GM08714 (cell line): ENCODE measurements at regions not wholly inside any gene's neighbourhood (a gene's known extent, or its start where the extent isn't known, plus 50 kb on each side); places are given as distances from the start of the nearest gene placed in this dataset.
"Not testable (repeated sequence)": the region's sequence is repeated elsewhere in the genome, so short reads cannot be mapped to it uniquely, and the experiment has no call there.

Experiments used
- H3K4me3 ChIP-seq: fragments of 200-500 bp; sonication (Bioruptor generic); 2 replicates; pipeline ENCODE4 v1.5.1; 2014; ENCODE audit warnings: mild to moderate bottlenecking, low read length, inconsistent platforms
- ZNF274 ChIP-seq: IDR thresholded peaks from 2 replicates; pipeline ENCODE4 v1.6.1; 2012; ENCODE audit warnings: mild to moderate bottlenecking, low read depth, low read length

GRCh38 chr12:17203497-17203896 is 597.5 kb upstream of the LMO3 start:
- no peak for TF ChIP-seq ZNF274
- H3K4me3 ChIP-seq, result no peak overlapping the region

DNA sequence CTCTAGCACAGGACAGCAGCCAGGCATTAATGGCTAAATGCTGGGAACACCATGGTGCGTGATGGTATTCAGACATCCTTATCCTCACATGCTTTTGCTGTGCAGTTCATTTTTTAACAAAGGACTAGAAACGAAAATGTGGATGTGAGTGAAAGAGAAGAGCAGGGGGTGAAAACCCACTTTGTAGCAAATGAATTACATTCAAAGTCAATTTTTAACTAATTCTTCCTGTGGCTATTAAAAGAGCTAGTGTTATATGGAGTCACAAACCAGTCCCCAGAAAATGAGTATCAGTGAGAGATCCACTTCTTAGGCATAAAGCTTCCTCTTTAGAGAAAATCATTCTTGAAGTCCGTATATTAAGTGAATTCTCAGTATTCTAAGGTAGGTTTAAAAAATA is 592.0 kb upstream of the LMO3 start:
- TF ChIP-seq ZNF274, result no peak
- H3K4me3 ChIP-seq, result no peak overlapping the region

DNA sequence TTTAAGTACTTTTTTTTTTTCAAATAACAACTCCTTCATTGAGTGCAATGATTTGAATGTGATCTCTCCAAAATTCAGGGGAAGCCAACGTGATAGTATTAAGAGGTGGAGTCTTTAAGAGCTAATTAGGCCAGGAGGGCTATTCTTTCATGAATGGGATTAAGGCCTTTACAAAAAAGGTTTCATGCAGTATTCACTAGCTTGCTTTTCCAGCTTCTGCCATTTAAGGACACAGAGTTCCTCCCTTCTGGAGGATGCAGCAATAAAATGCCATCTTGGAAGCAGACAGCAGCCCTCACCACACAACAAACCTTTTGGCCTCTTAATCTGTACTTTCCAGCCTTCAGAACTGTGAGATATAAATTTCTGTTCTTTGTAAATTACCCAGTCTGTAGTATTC is 586.8 kb upstream of the LMO3 start:
- no peak overlapping the region for H3K4me3 ChIP-seq
- no peak for TF ChIP-seq ZNF274

DNA sequence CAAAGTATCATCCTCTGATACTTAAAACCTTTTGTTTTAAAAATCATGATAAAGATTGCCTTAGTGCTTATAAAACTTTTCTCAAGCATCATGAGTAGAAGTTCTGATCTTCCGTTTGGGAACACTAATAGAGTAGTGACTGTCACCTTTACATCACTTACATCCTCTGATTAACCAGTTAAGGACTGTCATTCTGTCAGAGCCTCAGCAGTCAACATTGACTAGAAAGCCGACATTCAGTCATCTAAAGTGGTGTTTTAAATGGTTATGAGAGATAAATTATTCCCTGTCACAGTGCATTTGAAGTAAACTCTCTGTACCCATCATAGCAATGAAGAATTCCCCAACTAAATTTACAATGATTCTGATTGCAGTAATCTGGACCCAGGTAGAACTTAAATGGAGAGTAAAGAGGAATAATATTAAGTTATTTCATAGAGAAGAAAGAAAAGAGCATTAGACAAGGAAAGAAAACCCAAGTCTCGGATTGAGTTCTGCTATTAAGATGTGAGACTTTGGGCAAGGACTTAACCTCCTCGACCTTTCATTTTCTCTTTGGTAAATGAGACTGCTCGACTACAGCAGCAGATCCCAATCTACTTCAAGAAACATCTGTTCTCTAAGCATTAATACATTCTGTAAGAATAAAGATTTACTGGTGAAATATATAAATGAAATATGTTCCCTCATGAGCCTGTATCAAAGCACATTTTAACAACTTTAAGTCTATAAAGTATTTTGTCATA is 563.9 kb upstream of the LMO3 start:
- no peak overlapping the region for H3K4me3 ChIP-seq
- TF ChIP-seq ZNF274, result no peak

- H3K4me3 ChIP-seq, result no peak overlapping the region
- TF ChIP-seq ZNF274, result no peak
Measured at GRCh38 chr12:17159506-17160300, 553.7 kb upstream of the LMO3 start.

GRCh38 chr12:17158201-17158600 is 552.2 kb upstream of the LMO3 start:
- no peak for TF ChIP-seq ZNF274
- no peak overlapping the region for H3K4me3 ChIP-seq

DNA sequence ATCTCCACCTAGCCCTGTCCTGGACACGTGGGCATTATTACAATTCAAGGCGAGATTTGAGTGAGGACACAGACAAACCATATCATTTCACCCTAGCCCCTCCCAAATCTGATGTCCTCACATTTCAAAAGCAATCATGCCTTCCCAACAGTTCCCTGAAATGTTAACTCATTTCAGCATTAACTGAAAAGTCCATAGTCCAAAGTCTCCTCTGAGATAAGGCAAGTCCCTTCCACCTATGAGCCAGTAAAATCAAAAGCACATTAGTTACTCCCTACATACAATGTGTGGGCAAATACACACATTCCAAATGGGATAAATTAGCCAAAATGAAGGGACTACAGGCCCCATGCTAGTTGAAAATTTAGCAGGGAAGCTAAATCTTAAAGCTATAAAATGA is 546.0 kb upstream of the LMO3 start:
- no peak for TF ChIP-seq ZNF274
- H3K4me3 ChIP-seq, result no peak overlapping the region

GRCh38 chr12:17148706-17149105 is 542.7 kb upstream of the LMO3 start:
- no peak overlapping the region for H3K4me3 ChIP-seq
- no peak for TF ChIP-seq ZNF274

DNA sequence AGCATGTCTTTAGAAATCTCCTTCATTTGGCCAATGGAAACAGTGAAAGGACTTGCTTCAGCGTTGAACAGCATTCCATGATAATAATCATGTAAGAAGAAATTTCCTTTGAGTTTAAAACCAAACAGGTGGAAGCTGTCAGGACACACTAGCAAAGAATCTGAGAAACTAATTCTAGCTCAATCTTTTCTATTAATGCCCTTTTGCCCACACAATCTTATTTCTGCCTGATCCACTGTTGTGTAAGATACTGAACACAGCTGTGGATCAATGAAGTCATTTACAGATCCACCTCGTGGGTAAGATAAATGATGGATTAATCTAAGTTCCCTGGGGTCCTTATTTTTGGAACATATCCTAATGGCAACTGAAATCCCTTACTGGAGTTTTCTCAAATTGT is 536.9 kb upstream of the LMO3 start:
- TF ChIP-seq ZNF274, result no peak
- H3K4me3 ChIP-seq, result no peak overlapping the region

- TF ChIP-seq ZNF274, result no peak
- no peak overlapping the region for H3K4me3 ChIP-seq
Measured at GRCh38 chr12:17139931-17140330, 534.0 kb upstream of the LMO3 start.

- no peak for TF ChIP-seq ZNF274
- no peak overlapping the region for H3K4me3 ChIP-seq
Measured at GRCh38 chr12:17137396-17137795, 531.4 kb upstream of the LMO3 start.

- H3K4me3 ChIP-seq, result no peak overlapping the region
- TF ChIP-seq ZNF274, result no peak
Measured at GRCh38 chr12:17134315-17134714, 528.4 kb upstream of the LMO3 start.

DNA sequence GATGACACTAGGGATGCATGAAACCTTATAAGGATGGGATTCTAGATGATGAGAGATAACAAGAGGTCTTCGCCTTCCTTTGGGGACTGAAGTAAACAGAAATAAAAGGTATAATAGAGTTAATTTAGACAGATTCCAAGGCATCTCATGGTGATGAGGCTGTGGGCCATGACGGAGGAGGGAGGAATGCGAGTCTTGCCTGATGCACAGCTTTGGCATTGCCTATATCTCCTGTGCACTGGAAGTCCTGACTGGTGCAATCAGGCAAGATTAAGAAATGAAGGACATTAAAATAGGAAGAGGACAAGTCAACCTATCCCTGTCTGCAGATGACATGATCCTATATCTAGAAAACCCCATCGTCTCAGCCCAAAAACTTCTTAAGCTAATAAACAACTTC is 526.4 kb upstream of the LMO3 start:
- H3K4me3 ChIP-seq, result no peak overlapping the region
- no peak for TF ChIP-seq ZNF274

- H3K4me3 ChIP-seq, result not testable (repeated sequence)
Measured at GRCh38 chr12:17116538-17116937, 510.6 kb upstream of the LMO3 start.

DNA sequence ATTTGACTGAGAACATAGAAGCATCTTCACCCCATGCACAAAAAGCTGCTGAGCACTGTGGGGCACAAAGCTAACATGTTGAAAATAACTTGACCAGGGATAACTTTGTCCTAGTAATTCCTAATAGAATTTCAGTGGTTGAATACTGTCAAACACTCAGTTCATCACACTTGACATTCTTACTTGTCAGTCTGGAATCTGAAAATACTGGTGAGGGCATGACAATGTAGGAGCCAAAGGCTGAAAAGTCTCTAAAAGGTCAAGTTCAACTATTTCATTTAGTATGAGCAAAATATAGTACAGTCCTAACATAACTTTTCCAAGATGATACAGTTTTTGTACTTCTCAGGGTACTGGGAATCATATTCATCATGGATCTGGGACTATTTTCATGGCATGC is 504.4 kb upstream of the LMO3 start:
- no peak for TF ChIP-seq ZNF274
- no peak overlapping the region for H3K4me3 ChIP-seq
